Fibroblast of the aortic adventitia (primary cell): ENCODE measurements at regions not wholly inside any gene's neighbourhood (a gene's known extent, or its start where the extent isn't known, plus 50 kb on each side); places are given as distances from the start of the nearest gene placed in this dataset.

Source experiments
- DNase-seq: peaks from one replicate; pipeline ENCODE4 v3.0.0-alpha.2; 2010; ENCODE audit warnings: low read depth
- H3K4me3 ChIP-seq: 2 replicates; pipeline ENCODE4 v1.5.1; 2011; ENCODE audit warnings: low read depth, mild to moderate bottlenecking, control low read depth, low read length, moderate library complexity
- CTCF ChIP-seq: IDR thresholded peaks from 2 replicates; pipeline ENCODE4 v1.5.1; 2011; ENCODE audit warnings: mild to moderate bottlenecking, low read length, control low read depth, inconsistent platforms; ENCODE audit not compliant: insufficient read depth

GRCh38 chr21:20618878-20619277, 379.3 kb upstream of the NCAM2 start:
- no peak overlapping the region for H3K4me3 ChIP-seq
- DNase-seq = no peak
- TF ChIP-seq CTCF = no peak

- no peak for DNase-seq
- no peak for TF ChIP-seq CTCF
- no peak overlapping the region for H3K4me3 ChIP-seq
Measured at GRCh38 chr21:20627594-20627993, 370.6 kb upstream of the NCAM2 start.

GRCh38 chr21:20631633-20632032, 366.6 kb upstream of the NCAM2 start:
- no peak for DNase-seq
- TF ChIP-seq CTCF = no peak
- H3K4me3 ChIP-seq = no peak overlapping the region

- peak; percentile 16 for DNase-seq
- TF ChIP-seq CTCF = no peak
- no peak overlapping the region for H3K4me3 ChIP-seq
Measured at GRCh38 chr21:20639026-20639425, 359.2 kb upstream of the NCAM2 start.

GRCh38 chr21:20641241-20641640, 357.0 kb upstream of the NCAM2 start:
- no peak for TF ChIP-seq CTCF
- DNase-seq = no peak
- no peak overlapping the region for H3K4me3 ChIP-seq

GRCh38 chr21:20642681-20643080, 355.5 kb upstream of the NCAM2 start:
- H3K4me3 ChIP-seq = no peak overlapping the region
- DNase-seq = no peak
- TF ChIP-seq CTCF = no peak

GRCh38 chr21:20644552-20644951, 353.7 kb upstream of the NCAM2 start:
- no peak for TF ChIP-seq CTCF
- H3K4me3 ChIP-seq = no peak overlapping the region
- DNase-seq = no peak
